GM10266 (cell line): ENCODE measurements at regions not wholly inside any gene's neighbourhood (a gene's known extent, or its start where the extent isn't known, plus 50 kb on each side); places are given as distances from the start of the nearest gene placed in this dataset.
"Not testable (repeated sequence)": the region's sequence is repeated elsewhere in the genome, so short reads cannot be mapped to it uniquely, and the experiment has no call there.

Experiments used
- DNase-seq: peaks from one replicate; pipeline ENCODE4 v3.0.0; 2012; ENCODE audit errors: extremely low spot score
- TF ChIP-seq, protein P1 (sequence below): IDR thresholded peaks from 2 replicates; pipeline ENCODE4 v1.5.1; 2012; ENCODE audit warnings: mild to moderate bottlenecking, low read depth; ENCODE audit not compliant: control insufficient read depth, insufficient read depth; ENCODE audit errors: missing control alignments

DNA sequence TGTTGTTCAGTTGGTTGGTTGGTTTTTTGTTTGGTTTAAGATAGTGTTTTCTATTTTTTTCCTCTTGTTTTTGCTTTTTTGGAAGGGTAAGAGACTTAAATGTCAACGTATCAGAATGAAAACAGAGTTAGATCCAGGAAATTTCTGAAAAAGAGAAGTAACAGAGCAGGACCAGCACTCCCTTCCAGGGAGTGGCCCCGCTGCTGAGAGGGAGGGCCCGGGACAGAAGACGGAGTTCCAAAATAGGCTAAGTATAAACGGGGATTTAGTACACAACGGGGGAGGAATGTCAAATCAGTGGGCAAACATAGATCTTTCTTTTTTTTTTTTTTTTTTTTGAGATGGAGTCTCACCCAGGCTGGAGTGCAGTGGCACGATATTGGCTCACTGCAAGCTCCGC, 92.7 kb upstream of the RUFY1 start:
- DNase-seq = no peak
- TF ChIP-seq, protein P1, sequence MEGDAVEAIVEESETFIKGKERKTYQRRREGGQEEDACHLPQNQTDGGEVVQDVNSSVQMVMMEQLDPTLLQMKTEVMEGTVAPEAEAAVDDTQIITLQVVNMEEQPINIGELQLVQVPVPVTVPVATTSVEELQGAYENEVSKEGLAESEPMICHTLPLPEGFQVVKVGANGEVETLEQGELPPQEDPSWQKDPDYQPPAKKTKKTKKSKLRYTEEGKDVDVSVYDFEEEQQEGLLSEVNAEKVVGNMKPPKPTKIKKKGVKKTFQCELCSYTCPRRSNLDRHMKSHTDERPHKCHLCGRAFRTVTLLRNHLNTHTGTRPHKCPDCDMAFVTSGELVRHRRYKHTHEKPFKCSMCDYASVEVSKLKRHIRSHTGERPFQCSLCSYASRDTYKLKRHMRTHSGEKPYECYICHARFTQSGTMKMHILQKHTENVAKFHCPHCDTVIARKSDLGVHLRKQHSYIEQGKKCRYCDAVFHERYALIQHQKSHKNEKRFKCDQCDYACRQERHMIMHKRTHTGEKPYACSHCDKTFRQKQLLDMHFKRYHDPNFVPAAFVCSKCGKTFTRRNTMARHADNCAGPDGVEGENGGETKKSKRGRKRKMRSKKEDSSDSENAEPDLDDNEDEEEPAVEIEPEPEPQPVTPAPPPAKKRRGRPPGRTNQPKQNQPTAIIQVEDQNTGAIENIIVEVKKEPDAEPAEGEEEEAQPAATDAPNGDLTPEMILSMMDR = no peak

DNA sequence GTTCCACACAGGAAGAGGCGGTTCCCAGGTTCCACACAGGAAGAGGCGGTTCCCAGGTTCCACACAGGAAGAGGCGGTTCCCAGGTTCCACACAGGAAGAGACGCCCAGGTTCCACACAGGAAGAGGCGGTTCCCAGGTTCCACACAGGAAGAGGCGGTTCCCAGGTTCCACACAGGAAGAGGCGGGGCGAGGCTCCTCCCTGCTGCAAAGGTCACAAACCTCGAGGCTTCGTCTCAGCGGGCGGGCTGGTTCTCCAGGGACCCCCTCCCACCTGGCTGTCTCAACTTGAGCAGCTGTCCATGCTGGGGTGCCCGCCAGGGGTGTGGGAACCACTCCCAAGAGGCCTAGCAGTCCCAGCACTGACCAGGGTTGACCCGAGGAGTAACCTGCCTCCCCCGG, 94.3 kb upstream of the RUFY1 start:
- not testable (repeated sequence) for DNase-seq

DNA sequence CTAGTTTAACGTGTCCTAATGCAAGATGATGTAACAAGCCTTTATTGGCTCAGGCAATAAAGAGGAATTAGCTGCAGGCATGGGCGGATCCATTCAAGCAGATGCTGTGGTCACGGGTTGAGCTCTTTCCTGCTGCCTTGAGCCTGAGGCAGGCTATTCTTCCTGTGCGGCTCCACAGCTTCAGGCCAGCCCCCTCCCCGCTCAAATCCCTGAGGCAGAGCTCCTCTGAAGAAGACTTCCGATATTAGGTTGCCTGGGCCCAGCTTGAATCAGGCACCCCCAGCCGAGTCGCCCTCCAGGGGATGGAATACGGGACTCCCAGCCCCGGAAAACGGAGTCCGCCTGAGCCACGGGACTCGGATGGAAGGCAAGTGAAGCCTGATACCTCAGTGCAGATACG, 95.0 kb upstream of the RUFY1 start:
- TF ChIP-seq, protein P1 = no peak
- no peak for DNase-seq

- TF ChIP-seq, protein P1 = no peak
- DNase-seq = no peak
Measured at GRCh38 chr5:179454356-179454755, 96.0 kb upstream of the RUFY1 start.

GRCh38 chr5:179453616-179454015, 96.7 kb upstream of the RUFY1 start:
- TF ChIP-seq, protein P1 = no peak
- no peak for DNase-seq

DNA sequence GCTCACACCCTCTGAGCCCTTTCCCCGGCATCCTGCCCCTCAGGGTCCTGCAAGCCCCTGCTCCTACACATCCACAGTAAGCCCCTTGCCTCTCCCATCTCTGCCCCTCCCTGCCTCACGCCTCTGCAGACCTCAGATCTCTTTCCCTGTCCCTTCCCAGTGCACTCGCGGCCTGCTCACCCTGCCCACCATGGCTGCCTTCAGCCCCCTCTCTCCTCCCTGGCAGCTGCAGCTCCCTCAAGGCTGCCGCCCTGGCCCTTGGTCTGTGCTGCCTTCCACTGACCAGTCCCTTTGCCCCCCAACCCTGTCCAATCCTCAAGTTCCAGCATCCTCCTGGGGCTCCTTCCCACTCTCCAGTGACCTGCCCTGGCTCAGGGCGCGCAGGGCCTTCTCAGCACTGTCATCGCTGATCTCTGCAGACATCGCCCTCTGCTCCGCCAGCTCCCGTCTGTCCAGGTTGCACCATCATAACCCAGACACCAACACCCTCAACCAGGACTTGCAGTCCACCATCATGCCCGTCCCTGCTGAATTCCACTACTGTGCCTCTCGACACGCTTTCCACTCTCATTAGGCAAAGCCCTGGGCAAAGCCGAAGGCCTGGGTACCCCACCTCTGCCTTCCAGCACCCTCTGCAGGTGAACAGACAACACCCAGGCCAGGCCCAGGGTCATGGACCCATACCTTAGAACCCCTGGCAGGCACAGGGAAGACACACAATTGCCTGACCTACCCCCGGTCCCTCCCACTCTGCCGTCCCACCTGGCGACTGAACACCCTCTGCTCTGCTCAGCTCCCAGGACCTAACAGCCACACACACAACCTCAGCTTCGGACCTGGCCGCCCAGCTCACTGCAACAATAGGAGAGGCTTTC, 97.8 kb upstream of the RUFY1 start:
- TF ChIP-seq, protein P1 = no peak
- no peak for DNase-seq

DNA sequence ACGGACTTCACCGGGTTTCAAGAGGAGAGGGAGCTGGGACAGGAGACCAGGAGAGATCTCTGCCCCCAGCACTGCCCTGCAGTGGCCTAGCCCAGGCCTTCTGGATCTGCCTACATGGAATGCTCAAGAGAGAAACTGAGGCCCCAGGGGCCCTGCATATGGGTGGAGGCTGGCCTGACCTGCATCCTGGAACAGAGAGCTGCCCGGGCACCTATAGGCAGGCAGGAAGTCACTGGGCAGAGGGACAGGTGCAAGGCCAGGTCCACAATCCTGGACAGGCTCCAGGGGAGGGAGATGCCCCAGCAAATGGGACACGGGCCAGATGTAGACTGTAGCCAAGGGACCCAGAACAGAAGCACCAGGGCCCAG, 98.5 kb upstream of the RUFY1 start:
- DNase-seq = no peak
- TF ChIP-seq, protein P1 = no peak

- TF ChIP-seq, protein P1 = no peak
- no peak for DNase-seq
Measured at GRCh38 chr5:179451114-179451827, 99.1 kb upstream of the RUFY1 start.

DNA sequence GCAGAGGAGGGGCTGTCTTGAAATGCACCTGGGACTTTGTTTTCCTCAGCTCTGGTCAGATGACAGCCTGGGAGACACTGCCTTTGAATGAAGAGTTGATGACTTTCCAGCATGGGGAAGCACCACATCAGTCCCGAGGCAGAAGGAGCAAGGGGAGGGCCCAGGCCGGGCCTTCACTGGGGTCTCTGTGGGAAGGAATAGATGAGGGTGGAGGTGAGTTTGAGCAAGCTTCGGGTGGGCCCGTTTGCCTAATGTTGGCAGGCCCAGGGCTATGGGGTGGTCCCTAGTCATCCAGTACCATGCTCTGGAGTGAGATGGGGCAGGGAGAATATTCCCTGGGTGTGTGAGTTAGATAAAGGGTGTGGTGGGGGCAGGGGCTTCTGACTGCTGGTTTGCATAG, 100.4 kb upstream of the RUFY1 start:
- not testable (repeated sequence) for DNase-seq

DNA sequence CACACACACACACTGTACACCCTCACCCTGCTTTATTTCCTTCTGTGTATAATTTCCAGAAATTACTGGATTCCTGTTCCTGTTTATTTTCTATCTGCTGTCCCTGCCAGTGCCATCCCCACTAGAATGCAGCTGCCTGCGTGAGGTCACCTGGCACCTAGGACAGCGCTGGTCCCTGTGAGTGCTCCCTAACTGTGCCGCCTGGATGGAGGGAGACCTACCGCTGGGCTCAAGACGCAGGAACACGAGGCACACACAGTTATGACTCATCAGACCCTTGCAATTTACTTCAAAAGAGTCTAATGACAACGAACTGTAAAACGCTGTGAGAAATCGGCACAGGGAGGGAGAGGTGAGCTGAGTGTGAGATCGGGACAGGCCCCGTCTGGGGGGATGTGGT, 102.1 kb upstream of the RUFY1 start:
- DNase-seq = not testable (repeated sequence)

- not testable (repeated sequence) for DNase-seq
Measured at GRCh38 chr5:179442289-179442688, 97.0 kb upstream of the ADAMTS2 start.
